Lower leg skin (tissue), 4 donors: ENCODE measurements at regions not wholly inside any gene's neighbourhood (a gene's known extent, or its start where the extent isn't known, plus 50 kb on each side); places are given as distances from the start of the nearest gene placed in this dataset.

Source experiments
- DNase-seq, 2 donors: peaks; one replicate each; pipeline ENCODE4 v3.0.0-alpha.2; 2019; ENCODE audit warnings: low spot score in 2 of 2
- H3K4me3 ChIP-seq: fragments of 200-600 bp; sonication (generic); 2 replicates; pipeline ENCODE4 v1.5.1; 2017; ENCODE audit warnings: mild to moderate bottlenecking, low read depth; ENCODE audit not compliant: poor library complexity, severe bottlenecking
- CTCF ChIP-seq, 3 donors: fragments of 450-650 bp; IDR thresholded peaks; one replicate each; pipeline ENCODE4 v1.5.1; 2016; ENCODE audit warnings: antibody characterized with exemption in 3 of 3, mild to moderate bottlenecking in 3 of 3, moderate library complexity in 2 of 3
- POLR2A ChIP-seq, 2 donors: fragments of 450-650 bp; IDR thresholded peaks; one replicate each; pipeline ENCODE4 v1.6.1; 2016 to 2017; ENCODE audit warnings: antibody characterized with exemption in 2 of 2, mild to moderate bottlenecking in 1 of 2, moderate library complexity in 1 of 2
- WGBS, 2 donors: methylation state at CpG; one replicate each; pipeline ENCODE4 v1.1.5; 2018; 5-methylcytosine and 5-hydroxymethylcytosine counted together
- intact Hi-C: fragments of 100-400 bp; cut with DNase I; formaldehyde crosslinking; loops from one replicate; pipeline ENCODE4 v1.15.0; 2023; ENCODE audit warnings: low total_unique reads

DNA sequence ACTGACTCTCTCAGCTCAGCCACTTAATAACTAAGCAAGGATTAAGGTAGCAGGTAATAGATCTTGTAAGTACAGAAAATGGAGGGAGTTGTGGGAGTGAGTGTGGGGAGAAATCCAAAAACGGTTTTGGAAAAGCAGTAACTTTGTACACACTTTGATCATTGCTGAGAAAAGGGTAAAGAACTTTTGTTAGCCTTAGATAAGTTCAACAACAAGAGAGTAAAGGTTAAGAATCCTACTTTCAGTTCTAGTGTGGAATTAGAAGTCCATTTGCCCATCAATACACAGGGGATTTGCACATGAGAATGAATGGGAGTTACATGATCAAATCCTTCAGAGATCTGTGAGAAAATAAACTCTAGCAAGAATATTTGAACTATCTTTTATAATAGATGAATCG, 528.7 kb downstream of the SOX2 start:
- WGBS, 2 donors = 62 to 71% methylated on average over 2 of the region's 2 CpGs
- H3K4me3 ChIP-seq = no peak overlapping the region
- no peak for DNase-seq
- TF ChIP-seq CTCF (IDR thresholded peaks at IDR 0.05) (no peak), POLR2A (IDR thresholded peaks at IDR 0.05) (no peak)
- intact Hi-C loops = no loop called here

DNA sequence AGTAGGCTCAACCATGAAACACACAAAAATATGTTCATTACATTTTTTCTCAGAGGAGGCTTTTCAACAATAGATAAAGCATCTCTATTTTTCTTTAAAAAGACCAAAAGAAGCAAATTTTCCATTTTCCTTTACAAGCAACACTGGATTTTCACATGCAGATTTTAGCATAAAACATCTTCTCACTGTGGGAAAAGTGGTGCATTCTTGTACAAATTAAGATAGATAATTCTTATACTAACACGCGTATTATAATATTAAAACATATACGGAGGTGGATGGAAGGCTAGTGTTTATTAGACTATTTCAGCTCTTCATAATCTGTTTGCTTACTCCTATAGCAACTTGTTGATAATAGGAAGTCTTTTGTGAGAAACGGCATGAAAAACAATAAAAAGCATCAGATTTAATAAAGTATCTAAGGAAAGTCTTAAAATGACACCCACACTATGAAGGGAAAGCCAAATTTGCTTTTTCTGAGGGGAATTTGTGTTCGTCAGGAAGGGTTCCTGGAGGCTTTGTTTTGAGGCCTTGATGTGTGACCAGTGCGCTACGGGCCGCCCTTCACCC, 529.6 kb downstream of the SOX2 start:
- 86 to 89% methylated on average over 8 of the region's 8 CpGs for WGBS, 2 donors
- no peak for TF ChIP-seq CTCF (IDR thresholded peaks at IDR 0.05)
- no peak for TF ChIP-seq POLR2A (IDR thresholded peaks at IDR 0.05)
- intact Hi-C loops = no loop called here
- DNase-seq = no peak
- no peak overlapping the region for H3K4me3 ChIP-seq

GRCh38 chr3:182241766-182242488, 530.2 kb downstream of the SOX2 start:
- WGBS, 2 donors = 68 to 70% methylated on average over 15 of the region's 15 CpGs
- intact Hi-C loops = no loop called here
- no peak for TF ChIP-seq POLR2A (IDR thresholded peaks at IDR 0.05)
- no peak for TF ChIP-seq CTCF (IDR thresholded peaks at IDR 0.05)
- no peak overlapping the region for H3K4me3 ChIP-seq
- DNase-seq = peak in 1 of 2 donors; percentile 14

GRCh38 chr3:182242489-182242942, 530.8 kb downstream of the SOX2 start:
- TF ChIP-seq CTCF (IDR thresholded peaks at IDR 0.05) (no peak), POLR2A (IDR thresholded peaks at IDR 0.05) (no peak)
- intact Hi-C loops = no loop called here
- no peak overlapping the region for H3K4me3 ChIP-seq
- no peak for DNase-seq

DNA sequence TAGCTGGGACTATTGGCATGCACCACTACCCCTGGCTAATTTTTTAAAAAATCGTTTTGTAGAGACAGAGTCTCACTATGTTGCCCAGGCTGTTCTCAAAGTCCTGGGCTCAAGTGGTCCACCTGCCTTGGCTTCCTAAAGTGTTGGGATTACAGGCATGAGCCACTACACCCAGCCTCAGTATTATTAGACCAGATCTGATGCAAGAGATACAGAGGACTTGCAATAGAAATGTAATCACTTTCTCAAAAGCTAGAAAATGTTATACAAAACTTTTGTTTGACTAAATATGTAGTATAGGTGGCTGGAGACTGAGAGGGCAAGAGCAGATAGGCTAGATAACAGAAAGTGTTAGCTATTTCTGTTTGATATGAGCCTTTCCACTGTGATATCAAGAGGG, 531.9 kb downstream of the SOX2 start:
- H3K4me3 ChIP-seq = no peak overlapping the region
- intact Hi-C loops = no loop called here
- DNase-seq = no peak
- 43 to 64% methylated on average over 1 of the region's 1 CpG for WGBS, 2 donors
- no peak for TF ChIP-seq CTCF (IDR thresholded peaks at IDR 0.05)
- no peak for TF ChIP-seq POLR2A (IDR thresholded peaks at IDR 0.05)
